HL-60/S4 treated with retinoic acid at 250 ng/mL for 4 days and 3 days (cell line): ENCODE measurements at regions not wholly inside any gene's neighbourhood (a gene's known extent, or its start where the extent isn't known, plus 50 kb on each side); places are given as distances from the start of the nearest gene placed in this dataset.

Source experiments
- in situ Hi-C: fragments of 300-500 bp; cut with MboI; formaldehyde crosslinking; loops from 2 replicates; pipeline ENCODE4 v1.7.0; 2022; ENCODE audit warnings: low sequenced_read_pairs

GRCh38 chr2:217551252-217551899 lies 451.4 kb downstream of the TNS1 start:
- in situ Hi-C loops = no loop called here

DNA sequence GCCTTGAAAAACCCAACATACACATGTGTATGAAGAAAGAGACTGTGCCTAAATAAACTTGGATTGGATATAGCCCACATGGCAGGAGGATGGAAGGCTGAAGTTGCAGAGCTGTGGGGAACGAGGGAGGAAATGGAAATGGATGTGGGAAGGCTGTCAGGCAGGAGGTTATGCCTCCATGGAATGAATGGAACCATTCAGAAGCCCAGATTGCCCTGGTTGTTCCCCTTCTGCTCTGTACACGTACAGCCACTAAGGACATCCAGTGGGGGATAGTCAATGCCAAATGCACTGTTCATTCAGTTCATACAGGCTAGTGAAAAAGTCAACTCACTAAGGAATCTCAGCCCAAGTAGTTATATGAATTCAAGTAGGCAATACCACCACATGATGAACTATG lies 463.7 kb downstream of the TNS1 start:
- in situ Hi-C loops = no loop called here

DNA sequence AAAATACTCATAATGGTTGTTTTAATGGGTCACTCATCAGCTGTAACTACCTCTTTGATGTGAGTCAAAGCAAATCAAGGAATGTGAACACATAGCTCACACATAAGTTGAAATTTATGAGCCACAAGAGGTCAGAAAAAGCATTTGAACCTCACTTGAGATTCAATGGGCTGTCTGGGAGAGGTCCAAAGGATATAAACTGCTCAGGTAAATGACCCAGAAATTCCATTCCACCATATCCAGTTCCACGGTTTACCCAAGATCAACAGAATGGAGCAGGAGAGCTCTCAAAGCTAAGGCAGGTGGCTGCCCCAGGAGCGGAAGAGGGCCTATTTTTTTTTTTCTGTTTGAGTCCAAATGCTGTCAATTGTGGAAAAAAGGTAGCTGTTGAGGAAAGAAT lies 464.1 kb downstream of the TNS1 start:
- in situ Hi-C loops = no loop called here

- in situ Hi-C loops = no loop called here
Observed at GRCh38 chr2:217535957-217536708, 466.7 kb downstream of the TNS1 start.

DNA sequence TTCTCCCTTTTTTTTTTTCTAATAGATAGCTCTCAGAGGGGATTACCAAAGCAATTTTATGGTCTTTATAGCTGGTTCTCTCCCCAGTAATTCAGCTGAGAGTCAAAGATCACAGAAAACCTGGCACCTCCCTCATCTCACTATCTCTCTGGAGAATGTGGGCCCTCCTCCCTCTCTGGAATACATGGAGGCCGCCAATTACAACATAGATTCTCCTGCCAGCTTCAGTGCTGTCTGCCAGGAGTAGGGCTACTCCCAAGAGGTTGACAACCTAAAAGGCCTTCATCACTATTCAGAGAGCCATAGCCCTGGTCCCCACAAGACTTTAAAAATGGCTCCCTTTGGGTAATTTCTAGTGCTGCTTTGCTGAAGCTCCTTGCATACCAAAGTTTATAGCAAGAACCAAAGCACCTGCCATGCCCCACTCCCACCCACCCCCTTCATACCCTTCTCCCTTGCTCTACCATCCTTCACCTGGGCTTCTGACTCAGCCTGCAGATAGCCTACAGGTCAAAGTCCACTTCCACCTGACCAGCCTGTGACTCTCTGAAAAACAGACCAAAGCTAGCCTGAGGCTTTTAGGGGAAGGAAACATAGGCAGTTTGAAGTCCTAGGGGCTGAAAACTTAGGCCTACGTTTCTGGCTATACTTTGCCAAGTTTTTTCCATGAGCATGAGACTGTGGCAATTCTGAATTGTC lies 472.3 kb downstream of the TNS1 start:
- in situ Hi-C loops = no loop called here

- in situ Hi-C loops = no loop called here
Observed at GRCh38 chr2:217529271-217529670, 473.5 kb downstream of the TNS1 start.

- in situ Hi-C loops = no loop called here
Observed at GRCh38 chr2:217527590-217528202, 475.1 kb downstream of the TNS1 start.

- in situ Hi-C loops = no loop called here
Observed at GRCh38 chr2:217525076-217525475, 477.7 kb downstream of the TNS1 start.

DNA sequence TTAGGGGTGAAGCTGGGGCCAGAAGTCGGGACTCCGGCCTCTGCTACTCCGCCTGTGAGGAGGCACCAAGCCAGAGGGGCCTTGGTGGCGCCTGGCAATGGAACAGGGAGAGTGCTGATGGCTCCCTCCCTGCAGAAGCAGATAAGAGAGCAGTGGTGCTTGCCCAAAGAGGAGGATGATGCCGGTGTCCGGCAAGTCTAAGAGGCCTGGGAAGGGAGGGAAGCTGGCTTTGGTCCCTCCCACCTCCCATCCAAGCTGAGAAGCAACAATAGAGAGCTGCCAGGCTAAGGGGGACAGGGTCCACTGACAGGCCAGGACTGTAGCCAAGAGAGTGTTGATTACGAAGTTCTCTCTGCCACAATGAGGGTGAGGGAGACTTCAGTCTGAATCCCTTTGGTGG lies 479.5 kb downstream of the TNS1 start:
- in situ Hi-C loops = no loop called here

DNA sequence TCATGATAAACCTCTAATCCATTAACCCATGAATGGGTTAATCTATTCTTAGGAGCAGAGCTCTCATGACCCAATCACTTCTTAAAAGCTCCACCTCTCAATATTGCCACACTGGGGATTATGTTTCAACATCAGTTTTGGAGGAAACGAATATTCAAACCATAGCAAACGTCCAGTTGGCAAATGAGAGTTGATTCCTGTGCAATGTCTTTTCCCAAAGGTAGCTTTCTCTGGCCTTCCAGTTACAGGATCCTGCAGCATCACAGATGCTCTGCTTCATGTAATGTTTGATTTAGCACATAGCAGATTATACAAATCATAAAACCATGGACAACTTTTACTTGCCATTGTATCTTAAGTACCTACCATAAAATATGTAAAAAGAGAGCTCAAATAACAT lies 481.0 kb downstream of the TNS1 start:
- in situ Hi-C loops = no loop called here

DNA sequence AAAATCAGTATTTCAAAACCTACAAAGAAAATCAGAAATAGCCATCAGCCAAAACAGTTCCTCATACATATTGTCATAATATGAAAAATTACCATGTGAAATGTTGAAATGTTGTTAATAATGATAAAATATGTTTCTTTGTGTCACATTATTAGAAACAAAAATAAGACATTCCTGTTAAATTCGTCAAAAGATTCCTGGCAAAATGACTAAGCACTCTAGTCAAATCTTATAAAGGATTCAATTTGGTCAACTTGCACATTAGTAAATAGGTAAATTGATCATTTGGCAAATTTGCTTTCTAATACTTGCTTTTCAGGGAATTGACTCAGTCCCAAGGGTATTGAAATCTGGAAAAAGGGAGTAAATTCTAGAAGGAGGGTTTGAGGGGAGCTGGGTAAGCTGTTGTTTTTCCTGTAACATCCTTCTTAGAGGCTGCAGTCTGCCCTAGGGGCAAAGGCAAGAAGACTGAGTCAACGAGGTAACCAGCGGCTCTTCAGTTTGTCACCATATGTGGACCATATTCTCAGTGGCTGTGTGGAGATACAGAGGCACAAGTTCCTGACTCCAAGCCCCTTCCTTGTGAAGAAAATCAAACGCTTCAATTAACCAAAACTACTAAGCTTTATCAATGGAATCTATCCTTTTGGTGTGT lies 482.3 kb downstream of the TNS1 start:
- in situ Hi-C loops = no loop called here

GRCh38 chr2:217517402-217517801 lies 485.4 kb downstream of the TNS1 start:
- in situ Hi-C loops = loop anchor here (10.0 kb wide), 1 partner anchor 823 kb away; the partner anchor contains the start of gene IGFBP5

DNA sequence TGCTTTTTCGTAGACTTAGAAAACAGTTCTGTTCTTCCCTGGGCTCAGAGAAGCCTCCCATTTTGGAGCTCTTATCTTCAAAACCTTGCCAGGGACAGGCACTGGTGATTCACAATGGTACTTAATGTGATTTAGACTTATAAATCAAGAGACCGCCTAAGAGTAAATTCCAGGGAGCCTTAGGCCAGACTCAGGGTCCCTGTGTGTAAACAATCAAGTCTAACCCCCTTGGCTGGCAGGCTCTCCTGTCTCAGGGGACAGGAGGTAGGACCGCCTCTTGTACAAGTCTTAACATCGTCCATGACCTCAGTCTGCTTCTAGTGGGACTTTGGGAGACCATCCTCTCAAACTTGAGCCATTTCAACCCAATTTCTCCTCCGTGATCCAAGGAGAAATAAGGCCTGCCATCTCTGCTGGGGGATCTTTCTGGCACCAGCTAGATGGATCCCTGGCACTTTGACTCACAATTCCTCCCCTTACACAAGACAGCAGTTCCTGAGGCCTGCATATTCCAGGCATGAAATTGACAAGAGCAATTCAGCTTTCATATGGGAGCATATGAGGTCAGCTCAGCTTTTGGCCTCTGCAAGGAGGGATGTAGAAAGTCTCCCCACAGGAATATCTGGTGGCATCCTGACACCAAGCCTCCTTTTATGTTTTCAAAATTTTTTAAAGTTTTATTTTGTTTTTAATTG lies 487.0 kb downstream of the TNS1 start:
- in situ Hi-C loops = loop anchor here (10.0 kb wide), 1 partner anchor 821 kb away; the partner anchor contains the start of gene IGFBP5

DNA sequence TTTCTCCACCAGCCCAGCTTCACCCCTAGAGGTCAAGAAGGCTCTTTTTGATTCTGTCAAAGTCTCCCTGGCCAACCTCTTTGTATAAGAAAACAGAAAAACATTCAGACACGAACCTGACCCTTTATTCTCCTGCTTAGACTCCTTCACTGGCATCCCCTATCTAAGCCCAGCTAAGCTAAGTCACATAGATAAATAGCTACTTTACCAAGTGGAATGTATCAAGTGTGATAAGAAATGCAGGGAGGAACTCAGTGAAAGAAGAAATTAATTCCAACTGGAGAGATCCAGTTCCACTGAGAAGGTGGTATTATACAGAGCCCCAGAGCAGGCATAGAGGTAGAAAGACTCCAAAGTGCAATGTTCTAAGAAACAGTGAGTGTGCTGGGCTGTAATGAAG lies 489.5 kb downstream of the TNS1 start:
- in situ Hi-C loops = loop anchor here (10.0 kb wide), 1 partner anchor 818 kb away; the partner anchor contains the start of gene IGFBP5

DNA sequence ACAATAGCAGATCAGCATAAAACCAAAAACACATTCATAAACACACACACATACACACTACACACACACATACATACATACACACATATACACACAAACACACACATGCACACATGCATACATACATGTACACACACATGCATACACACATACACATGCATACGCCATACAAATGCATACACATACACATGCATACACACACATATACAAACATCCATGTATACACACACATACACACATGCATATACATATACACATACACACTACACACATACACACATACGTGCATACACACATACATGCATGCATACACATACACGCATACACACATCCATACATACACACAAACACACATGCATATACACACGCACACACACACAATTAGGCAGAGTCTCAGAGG lies 490.1 kb downstream of the TNS1 start:
- in situ Hi-C loops = loop anchor here (10.0 kb wide), 1 partner anchor 818 kb away; the partner anchor contains the start of gene IGFBP5

DNA sequence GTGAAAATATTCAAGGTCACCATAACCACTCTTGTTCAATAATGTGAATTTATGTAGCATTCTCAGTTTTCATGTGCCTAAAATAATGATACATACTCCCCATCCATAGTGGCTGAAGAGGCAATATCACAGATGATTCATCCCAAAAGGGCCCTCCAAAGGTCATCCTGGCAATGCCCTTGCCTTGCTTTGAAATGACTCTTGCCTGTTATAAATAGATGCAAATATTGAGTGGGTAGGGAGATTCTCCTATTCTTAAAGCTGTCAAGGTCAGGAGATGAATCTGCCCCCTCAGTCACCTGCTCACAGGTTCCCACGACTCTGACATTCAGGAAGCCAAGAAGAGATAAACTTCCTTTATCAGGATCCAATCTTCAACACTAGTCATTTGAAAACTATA lies 490.5 kb downstream of the TNS1 start:
- in situ Hi-C loops = loop anchor here (10.0 kb wide), 1 partner anchor 817 kb away; the partner anchor contains the start of gene IGFBP5

- in situ Hi-C loops = loop anchor here (10.0 kb wide), 1 partner anchor 817 kb away; the partner anchor contains the start of gene IGFBP5
Observed at GRCh38 chr2:217511850-217512249, 490.9 kb downstream of the TNS1 start.

GRCh38 chr2:217510771-217511291 lies 492.0 kb downstream of the TNS1 start:
- in situ Hi-C loops = loop anchor here (10.0 kb wide), 1 partner anchor 816 kb away; the partner anchor contains the start of gene IGFBP5

GRCh38 chr2:217505303-217505702 lies 497.5 kb downstream of the TNS1 start:
- in situ Hi-C loops = no loop called here

DNA sequence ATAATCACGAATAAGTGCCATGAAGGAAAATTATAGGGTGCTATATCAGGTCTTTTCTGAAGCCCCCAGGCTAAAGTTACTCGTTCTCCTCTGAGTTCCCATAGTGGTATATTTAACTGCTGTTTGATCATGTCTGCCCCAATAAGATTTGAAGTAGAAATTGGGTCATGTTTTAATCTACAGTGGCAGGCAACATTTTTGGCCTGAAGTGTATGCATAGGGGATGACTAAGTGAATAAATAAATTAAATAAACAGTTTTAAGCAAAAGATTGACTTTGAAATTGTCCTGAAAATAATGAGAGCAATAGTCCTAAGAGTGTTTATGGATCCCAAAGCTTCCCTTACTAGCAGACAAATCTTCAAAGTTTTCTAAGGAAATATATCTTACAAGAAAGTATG lies 500.9 kb downstream of the TNS1 start:
- in situ Hi-C loops = no loop called here
